ENCODE measurements at regions not wholly inside any gene's neighbourhood (a gene's known extent, or its start where the extent isn't known, plus 50 kb on each side); places are given as distances from the start of the nearest gene placed in this dataset.

- no peak for DNase-seq
These were observed 62.3 kb upstream of the DAPL1 start for GRCh38 chr2:158732573-158733429.

GRCh38 chr2:158733430-158733755, 61.7 kb upstream of the DAPL1 start:
- no peak for DNase-seq

- DNase-seq, result no peak
These were observed 60.7 kb upstream of the DAPL1 start for GRCh38 chr2:158734442-158734841.

GRCh38 chr2:158735822-158736580, 59.1 kb upstream of the DAPL1 start:
- DNase-seq, result no peak

DNA sequence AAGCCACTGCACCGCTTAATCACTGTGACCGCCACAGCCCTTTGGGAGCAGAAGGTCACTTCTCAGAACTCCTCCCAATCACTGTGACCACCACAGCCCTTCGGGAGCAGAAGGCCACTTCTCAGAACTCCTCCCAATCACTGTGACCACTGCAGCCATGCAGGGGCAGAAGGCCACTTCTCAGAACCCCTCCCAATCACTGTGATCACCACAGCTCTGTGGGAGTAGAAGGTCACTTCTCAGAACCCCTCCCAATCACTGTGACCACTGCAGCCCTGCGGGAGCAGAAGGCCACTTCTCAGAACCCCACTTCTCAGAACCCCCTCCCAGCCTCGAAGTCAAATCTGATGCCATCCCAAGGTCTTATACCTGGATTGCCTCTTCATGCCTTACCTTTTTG, 56.8 kb upstream of the DAPL1 start:
- no peak for DNase-seq

DNA sequence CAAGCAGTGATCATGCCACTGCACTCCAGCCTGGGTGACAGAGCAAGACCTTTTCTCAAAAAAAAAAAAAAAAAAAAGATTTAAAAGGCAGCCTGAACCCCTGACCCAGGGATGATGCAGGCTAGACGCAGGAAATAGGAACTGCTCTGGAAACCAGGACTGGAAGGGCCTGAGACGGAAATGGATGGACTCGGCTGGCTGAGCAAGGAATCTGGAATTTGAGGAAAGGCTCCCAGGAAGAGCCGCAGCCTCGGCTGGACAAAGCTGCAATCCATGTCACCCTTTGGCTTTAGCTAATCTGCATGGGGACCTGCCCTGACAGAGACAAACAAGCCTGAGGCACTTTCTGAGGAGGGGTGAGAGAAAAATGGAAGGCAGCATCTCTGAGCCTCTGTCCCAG, 55.0 kb upstream of the DAPL1 start:
- DNase-seq, result no peak

- DNase-seq, result peak; percentile 72
These were observed 54.5 kb upstream of the DAPL1 start for GRCh38 chr2:158740621-158741020.

DNA sequence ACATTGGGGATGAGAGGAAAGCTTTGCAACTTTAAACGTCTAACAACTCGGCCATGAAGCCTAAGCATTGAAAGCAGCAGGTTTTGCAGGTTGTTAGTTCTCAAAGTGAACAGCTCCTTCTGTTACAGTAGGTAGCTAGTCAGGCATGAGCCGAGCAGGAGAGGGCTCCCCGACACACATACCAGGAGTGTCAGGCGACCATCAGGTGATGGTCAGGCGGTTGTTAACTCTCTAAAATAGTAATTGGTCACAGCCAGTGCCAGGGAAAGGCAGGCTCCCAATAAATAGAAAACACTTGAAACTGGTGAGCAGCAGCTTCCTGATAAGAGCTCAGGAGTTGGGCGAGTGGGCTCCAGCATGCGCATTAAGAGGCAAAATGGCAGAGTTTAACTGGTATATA, 53.5 kb upstream of the DAPL1 start:
- no peak for DNase-seq

- no peak for DNase-seq
These were observed 52.6 kb upstream of the DAPL1 start for GRCh38 chr2:158742536-158742935.

- no peak for DNase-seq
These were observed 51.7 kb upstream of the DAPL1 start for GRCh38 chr2:158743466-158743865.

GRCh38 chr2:158743879-158744278, 51.2 kb upstream of the DAPL1 start:
- DNase-seq, result no peak

GRCh38 chr2:158745067-158745865, 49.9 kb upstream of the DAPL1 start:
- DNase-seq, result peak; percentile 66
